ENCODE measurements at regions not wholly inside any gene's neighbourhood (a gene's known extent, or its start where the extent isn't known, plus 50 kb on each side); places are given as distances from the start of the nearest gene placed in this dataset.

- no peak for TF ChIP-seq CTCF (IDR thresholded peaks at IDR 0.05; ENCODE audit: poor library complexity, severe bottlenecking)
- Histone ChIP-seq H3K4me1 (ENCODE audit: insufficient read depth, poor library complexity, severe bottlenecking) (peaks cover 7% of the 10 kb centered on the region), H3K27me3 (ENCODE audit: insufficient read depth, poor library complexity, severe bottlenecking) (no peaks in the 10 kb centered on the region), H3K36me3 (ENCODE audit: low read depth) (no peaks in the 10 kb centered on the region), H3K9me3 (ENCODE audit: severe bottlenecking) (no peaks in the 10 kb centered on the region), H3K4me3 (ENCODE audit: severe bottlenecking) (no peak overlapping the region), H3K27ac (ENCODE audit: poor library complexity, severe bottlenecking) (no peak overlapping the region)
- DNase-seq (ENCODE audit: low spot score) (no peak), ATAC-seq (ENCODE audit: low read depth) (no peak)
Observed at GRCh38 chr3:59386165-59386564, 336.3 kb upstream of the CFAP20DC start.

- peaks cover 7% of the 10 kb centered on the region for H3K4me1 ChIP-seq (ENCODE audit: insufficient read depth, poor library complexity, severe bottlenecking)
- ATAC-seq (ENCODE audit: low read depth), result no peak
- TF ChIP-seq CTCF (IDR thresholded peaks at IDR 0.05; ENCODE audit: poor library complexity, severe bottlenecking), result no peak
- no peak for DNase-seq (ENCODE audit: low spot score)
- H3K36me3 ChIP-seq (ENCODE audit: low read depth), result no peaks in the 10 kb centered on the region
- no peaks in the 10 kb centered on the region for H3K27me3 ChIP-seq (ENCODE audit: insufficient read depth, poor library complexity, severe bottlenecking)
- no peak overlapping the region for H3K27ac ChIP-seq (ENCODE audit: poor library complexity, severe bottlenecking)
- H3K4me3 ChIP-seq (ENCODE audit: severe bottlenecking), result no peak overlapping the region
- no peaks in the 10 kb centered on the region for H3K9me3 ChIP-seq (ENCODE audit: severe bottlenecking)
Observed at GRCh38 chr3:59385547-59385946, 335.7 kb upstream of the CFAP20DC start.

DNA sequence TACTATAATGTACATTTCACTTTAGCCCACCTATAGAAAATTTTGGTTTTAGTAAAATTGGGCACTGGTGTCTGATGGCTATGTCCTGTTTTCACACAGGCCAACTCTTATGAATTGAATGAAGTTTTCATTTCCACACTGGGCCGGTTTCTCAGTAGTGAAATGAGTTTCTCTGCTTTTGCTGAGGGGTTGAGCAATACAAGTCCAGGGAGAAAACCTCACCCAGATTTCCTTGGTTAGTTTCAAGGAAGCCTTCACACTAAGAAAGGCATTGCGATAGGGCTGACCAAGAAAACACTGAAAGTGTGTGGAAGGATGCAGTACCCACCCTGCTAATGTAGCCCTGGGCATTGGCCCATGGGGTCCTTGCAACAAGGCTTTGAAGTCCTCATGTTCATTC is 331.5 kb upstream of the CFAP20DC start:
- ATAC-seq (ENCODE audit: low read depth), result no peak
- no peaks in the 10 kb centered on the region for H3K27me3 ChIP-seq (ENCODE audit: insufficient read depth, poor library complexity, severe bottlenecking)

DNA sequence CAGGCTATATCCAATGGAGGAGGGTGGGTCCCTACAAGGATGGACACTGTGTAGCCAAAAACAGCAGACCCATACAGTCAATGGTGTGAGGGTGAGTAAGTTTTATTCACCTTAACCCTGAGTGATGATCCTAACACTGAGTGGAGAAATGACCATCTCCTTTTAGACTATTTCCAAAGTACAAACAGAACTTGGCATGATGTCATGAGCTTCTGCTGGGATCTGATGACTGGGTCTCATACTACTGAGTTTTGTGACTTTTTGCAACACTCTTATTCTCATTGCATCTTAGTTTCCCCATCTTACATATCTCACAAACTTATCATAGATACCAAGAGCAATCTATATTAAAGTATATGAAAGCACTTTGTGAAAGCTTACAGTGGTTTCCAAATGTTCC is 330.3 kb upstream of the CFAP20DC start:
- no peak for TF ChIP-seq CTCF (IDR thresholded peaks at IDR 0.05; ENCODE audit: poor library complexity, severe bottlenecking)
- no peaks in the 10 kb centered on the region for H3K9me3 ChIP-seq (ENCODE audit: severe bottlenecking)
- H3K27me3 ChIP-seq (ENCODE audit: insufficient read depth, poor library complexity, severe bottlenecking), result no peaks in the 10 kb centered on the region
- no peaks in the 10 kb centered on the region for H3K4me1 ChIP-seq (ENCODE audit: insufficient read depth, poor library complexity, severe bottlenecking)
- no peak overlapping the region for H3K4me3 ChIP-seq (ENCODE audit: severe bottlenecking)
- DNase-seq (ENCODE audit: low spot score) (no peak), ATAC-seq (ENCODE audit: low read depth) (no peak)
- H3K27ac ChIP-seq (ENCODE audit: poor library complexity, severe bottlenecking), result no peak overlapping the region
- no peaks in the 10 kb centered on the region for H3K36me3 ChIP-seq (ENCODE audit: low read depth)

More for the DNA sequence above, 331.5 kb upstream of the CFAP20DC start:
- no peak for DNase-seq (ENCODE audit: low spot score)
- Histone ChIP-seq H3K4me3 (ENCODE audit: severe bottlenecking) (no peak overlapping the region), H3K9me3 (ENCODE audit: severe bottlenecking) (no peaks in the 10 kb centered on the region), H3K4me1 (ENCODE audit: insufficient read depth, poor library complexity, severe bottlenecking) (no peaks in the 10 kb centered on the region), H3K36me3 (ENCODE audit: low read depth) (no peaks in the 10 kb centered on the region), H3K27ac (ENCODE audit: poor library complexity, severe bottlenecking) (no peak overlapping the region)
- no peak for TF ChIP-seq CTCF (IDR thresholded peaks at IDR 0.05; ENCODE audit: poor library complexity, severe bottlenecking)

- no peaks in the 10 kb centered on the region for H3K4me1 ChIP-seq (ENCODE audit: insufficient read depth, poor library complexity, severe bottlenecking)
- DNase-seq (ENCODE audit: low spot score) (no peak), ATAC-seq (ENCODE audit: low read depth) (no peak)
- no peak overlapping the region for H3K4me3 ChIP-seq (ENCODE audit: severe bottlenecking)
- TF ChIP-seq CTCF (IDR thresholded peaks at IDR 0.05; ENCODE audit: poor library complexity, severe bottlenecking), result no peak
- no peaks in the 10 kb centered on the region for H3K36me3 ChIP-seq (ENCODE audit: low read depth)
- no peaks in the 10 kb centered on the region for H3K27me3 ChIP-seq (ENCODE audit: insufficient read depth, poor library complexity, severe bottlenecking)
- no peak overlapping the region for H3K27ac ChIP-seq (ENCODE audit: poor library complexity, severe bottlenecking)
- no peaks in the 10 kb centered on the region for H3K9me3 ChIP-seq (ENCODE audit: severe bottlenecking)
Observed at GRCh38 chr3:59374818-59375211, 325.0 kb upstream of the CFAP20DC start.

Measured in RWPE2 (cell line).